Tibial nerve (tissue), 4 donors: ENCODE measurements at regions not wholly inside any gene's neighbourhood (a gene's known extent, or its start where the extent isn't known, plus 50 kb on each side); places are given as distances from the start of the nearest gene placed in this dataset.

Experiments used
- CTCF ChIP-seq, 5 experiments: fragments of 200-600 bp in 3 of 5; fragments of 450-650 bp in 2 of 5; sonication (generic) in 3 of 5; IDR thresholded peaks; one replicate each; pipeline ENCODE4 v1.5.1; 2016 to 2019; ENCODE audit warnings: antibody characterized with exemption in 5 of 5, mild to moderate bottlenecking in 3 of 5, moderate library complexity in 2 of 5
- EP300 ChIP-seq, 2 donors: sonication (generic); formaldehyde crosslinking; IDR thresholded peaks; one replicate each; pipeline ENCODE4 v1.6.1; 2017; ENCODE audit warnings: antibody characterized with exemption in 2 of 2, mild to moderate bottlenecking in 1 of 2
- POLR2A ChIP-seq, 2 donors: fragments of 450-650 bp; IDR thresholded peaks; one replicate each; pipeline ENCODE4 v1.6.1; 2017; ENCODE audit warnings: antibody characterized with exemption in 2 of 2, mild to moderate bottlenecking in 2 of 2, moderate library complexity in 2 of 2

DNA sequence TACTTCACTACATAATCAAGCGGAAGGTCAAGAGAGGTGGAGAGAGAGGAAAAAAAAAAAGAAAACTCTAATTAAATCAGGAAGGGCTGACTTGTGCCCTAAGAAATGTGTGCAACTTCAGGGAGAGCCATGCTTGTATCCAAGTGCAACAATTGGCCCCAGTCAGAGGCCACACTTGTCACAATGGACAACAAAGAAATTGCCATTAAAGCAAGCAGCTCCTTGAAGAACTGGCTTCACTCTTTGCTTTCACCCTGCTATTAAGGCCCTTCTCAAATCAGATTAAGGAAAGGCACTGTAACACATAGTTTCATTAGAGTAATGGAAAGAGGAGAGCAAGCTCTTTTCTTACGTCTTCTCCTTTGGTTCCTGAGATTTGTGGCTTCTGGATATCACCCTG, 480.9 kb upstream of the WWC1 start:
- TF ChIP-seq POLR2A (IDR thresholded peaks at IDR 0.05) (no peak), CTCF (IDR thresholded peaks at IDR 0.05) (no peak), EP300 (IDR thresholded peaks at IDR 0.05) (no peak)
